ENCODE measurements at regions not wholly inside any gene's neighbourhood (a gene's known extent, or its start where the extent isn't known, plus 50 kb on each side); places are given as distances from the start of the nearest gene placed in this dataset.

DNA sequence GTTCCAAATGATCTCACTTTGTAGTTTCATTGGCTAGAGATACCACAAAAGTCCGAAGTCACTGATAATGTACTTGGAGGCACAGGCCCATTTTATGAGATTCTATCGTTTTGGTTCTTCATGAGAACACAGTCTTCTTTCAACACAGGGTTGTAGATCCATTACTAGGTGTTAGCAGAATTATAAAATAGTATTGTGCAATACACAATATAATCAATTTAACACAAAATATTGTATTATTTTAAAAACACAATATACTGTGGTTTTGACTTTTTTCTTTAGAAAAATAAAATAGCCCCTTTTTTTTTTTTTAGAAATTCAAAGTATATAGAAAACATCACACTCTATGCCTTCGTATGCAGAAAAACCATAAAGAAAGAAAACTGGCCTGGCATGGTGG is 138.6 kb upstream of the TSC22D2 start:
- Histone ChIP-seq H3K9ac (ENCODE audit: extremely low read depth, insufficient read length, low read length) (no peak overlapping the region), H3K27me3 (ENCODE audit: insufficient read depth, low read length) (0 out of 2 replicates have a peak, but pooled peaks cover 2% of the 10 kb centered on the region), H3K18ac (ENCODE audit: insufficient read length, low read depth, low read length) (no peak overlapping the region), H2BK20ac (ENCODE audit: low read depth, low read length, poor library complexity, severe bottlenecking) (no peak overlapping the region), H4K91ac (ENCODE audit: insufficient read length, low read depth, low read length) (no peak overlapping the region), H3K23me2 (ENCODE audit: insufficient read length, low read depth, low read length, poor library complexity, severe bottlenecking) (no peaks in the 10 kb centered on the region), H3K23ac (ENCODE audit: insufficient read length, low read depth, low read length) (no peak overlapping the region), H2AK5ac (ENCODE audit: insufficient read length, low read length) (no peak overlapping the region), H3K56ac (ENCODE audit: insufficient read length, low read depth, low read length) (no peak overlapping the region), H2BK12ac (ENCODE audit: insufficient read length, low read depth, low read length) (no peak overlapping the region), H3K9me3 (ENCODE audit: control insufficient read depth, low read depth, low read length) (no peaks in the 10 kb centered on the region), H2BK5ac (ENCODE audit: insufficient read length, low read length) (no peak overlapping the region), H3K14ac (ENCODE audit: insufficient read depth, low read length) (no peak overlapping the region), H3K4ac (ENCODE audit: low read depth, low read length) (no peak overlapping the region), H3K79me1 (ENCODE audit: insufficient read depth, low read depth, low read length, poor library complexity, severe bottlenecking) (no peaks in the 10 kb centered on the region), H3K4me1 (ENCODE audit: insufficient read depth, low read length) (no peaks in the 10 kb centered on the region), H4K8ac (replicated peaks; ENCODE audit: insufficient read length, low read depth, low read length) (no peak overlapping the region), H3K27ac (ENCODE audit: insufficient read length, low read depth, low read length) (no peak overlapping the region), H2BK120ac (ENCODE audit: low read depth, low read length, poor library complexity, severe bottlenecking) (no peak overlapping the region), H3T11ph (ENCODE audit: low read length) (no peak overlapping the region), H4K20me1 (ENCODE audit: control insufficient read depth, insufficient read depth, insufficient read length) (no peaks in the 10 kb centered on the region), H4K5ac (ENCODE audit: insufficient read length, low read depth, low read length) (no peak overlapping the region), H3K79me2 (ENCODE audit: insufficient read depth, low read length) (no peaks in the 10 kb centered on the region), H2BK15ac (ENCODE audit: low read depth, low read length) (no peak overlapping the region), H2AFZ (ENCODE audit: low read length) (no peak overlapping the region), H3K4me2 (ENCODE audit: insufficient read depth, insufficient read length, low read length) (no peak overlapping the region)
- WGBS (ENCODE audit: extremely low coverage, insufficient read length, low lambda C conversion rate) = no CpG with 5 or more reads among the region's 3 CpGs
- H3K36me3 Mint-ChIP-seq (ENCODE audit: insufficient read depth in 1 of 3, low read depth in 3 of 3) = no peaks in the 10 kb centered on the region
- no peak overlapping the region for H3K4me3 Mint-ChIP-seq
- TF ChIP-seq, protein P1, sequence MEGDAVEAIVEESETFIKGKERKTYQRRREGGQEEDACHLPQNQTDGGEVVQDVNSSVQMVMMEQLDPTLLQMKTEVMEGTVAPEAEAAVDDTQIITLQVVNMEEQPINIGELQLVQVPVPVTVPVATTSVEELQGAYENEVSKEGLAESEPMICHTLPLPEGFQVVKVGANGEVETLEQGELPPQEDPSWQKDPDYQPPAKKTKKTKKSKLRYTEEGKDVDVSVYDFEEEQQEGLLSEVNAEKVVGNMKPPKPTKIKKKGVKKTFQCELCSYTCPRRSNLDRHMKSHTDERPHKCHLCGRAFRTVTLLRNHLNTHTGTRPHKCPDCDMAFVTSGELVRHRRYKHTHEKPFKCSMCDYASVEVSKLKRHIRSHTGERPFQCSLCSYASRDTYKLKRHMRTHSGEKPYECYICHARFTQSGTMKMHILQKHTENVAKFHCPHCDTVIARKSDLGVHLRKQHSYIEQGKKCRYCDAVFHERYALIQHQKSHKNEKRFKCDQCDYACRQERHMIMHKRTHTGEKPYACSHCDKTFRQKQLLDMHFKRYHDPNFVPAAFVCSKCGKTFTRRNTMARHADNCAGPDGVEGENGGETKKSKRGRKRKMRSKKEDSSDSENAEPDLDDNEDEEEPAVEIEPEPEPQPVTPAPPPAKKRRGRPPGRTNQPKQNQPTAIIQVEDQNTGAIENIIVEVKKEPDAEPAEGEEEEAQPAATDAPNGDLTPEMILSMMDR (conservative IDR thresholded peaks at IDR 0.05) = no peak
- H3K9me3 Mint-ChIP-seq = no peaks in the 10 kb centered on the region
- DNase-seq = no peak
- peaks cover 2% of the 10 kb centered on the region; the same call in 1 of the 2 replicates for H3K27me3 Mint-ChIP-seq (ENCODE audit: low read depth)
- no peak overlapping the region for H3K27ac Mint-ChIP-seq
- H3K4me1 Mint-ChIP-seq = no peaks in the 10 kb centered on the region
